ENCODE measurements at regions not wholly inside any gene's neighbourhood (a gene's known extent, or its start where the extent isn't known, plus 50 kb on each side); places are given as distances from the start of the nearest gene placed in this dataset.

- H3K9ac ChIP-seq (ENCODE audit: low read length): no peak overlapping the region
- no peak for TF ChIP-seq CTCF (IDR thresholded peaks at IDR 0.05; ENCODE audit: low read length)
- TF ChIP-seq EZH2phosphoT487 (IDR thresholded peaks at IDR 0.05; ENCODE audit: low read length): no peak
- no peak for TF ChIP-seq EZH2 (optimal IDR thresholded peaks at IDR 0.05; ENCODE audit: low read depth, low read length)
- no peak overlapping the region for H3K4me3 ChIP-seq (ENCODE audit: low read length)
- H4K20me1 ChIP-seq (ENCODE audit: insufficient read depth, low read length): no peaks in the 10 kb centered on the region
- no peaks in the 10 kb centered on the region for H3K27me3 ChIP-seq (replicated peaks; ENCODE audit: insufficient read depth, low read length)
- H3K4me2 ChIP-seq (ENCODE audit: low read depth, low read length): no peak overlapping the region
- no peaks in the 10 kb centered on the region for H3K9me3 ChIP-seq (replicated peaks; ENCODE audit: insufficient read depth, low read length)
- no peak for DNase-seq
- no peaks in the 10 kb centered on the region for H3F3A ChIP-seq (ENCODE audit: insufficient read depth, low read length)
- H2AFZ ChIP-seq (ENCODE audit: low read length): no peak overlapping the region
- no peaks in the 10 kb centered on the region for H3K9me2 ChIP-seq (replicated peaks; ENCODE audit: insufficient read depth, low read length)
- no peak overlapping the region for H3K27ac ChIP-seq (ENCODE audit: low read length)
- H3K4me1 ChIP-seq (ENCODE audit: low read length): no peaks in the 10 kb centered on the region
- no peaks in the 10 kb centered on the region for H3K36me3 ChIP-seq (replicated peaks; ENCODE audit: insufficient read depth, low read length)
- no peaks in the 10 kb centered on the region for H3K79me2 ChIP-seq (ENCODE audit: low read length)
Measured at GRCh38 chr9:16171911-16172310, 619.1 kb downstream of the CCDC171 start.

- Histone ChIP-seq H2AFZ (ENCODE audit: low read length) (no peak overlapping the region), H3K27ac (ENCODE audit: low read length) (no peak overlapping the region), H3K4me3 (ENCODE audit: low read length) (no peak overlapping the region), H3F3A (ENCODE audit: insufficient read depth, low read length) (no peaks in the 10 kb centered on the region), H3K27me3 (replicated peaks; ENCODE audit: insufficient read depth, low read length) (no peaks in the 10 kb centered on the region), H3K36me3 (replicated peaks; ENCODE audit: insufficient read depth, low read length) (no peaks in the 10 kb centered on the region), H3K9ac (ENCODE audit: low read length) (no peak overlapping the region), H3K4me1 (ENCODE audit: low read length) (no peaks in the 10 kb centered on the region), H4K20me1 (ENCODE audit: insufficient read depth, low read length) (no peaks in the 10 kb centered on the region), H3K9me2 (replicated peaks; ENCODE audit: insufficient read depth, low read length) (no peaks in the 10 kb centered on the region), H3K9me3 (replicated peaks; ENCODE audit: insufficient read depth, low read length) (no peaks in the 10 kb centered on the region), H3K79me2 (ENCODE audit: low read length) (no peaks in the 10 kb centered on the region), H3K4me2 (ENCODE audit: low read depth, low read length) (no peak overlapping the region)
- no peak for DNase-seq
- TF ChIP-seq EZH2 (optimal IDR thresholded peaks at IDR 0.05; ENCODE audit: low read depth, low read length) (no peak), EZH2phosphoT487 (IDR thresholded peaks at IDR 0.05; ENCODE audit: low read length) (no peak), CTCF (IDR thresholded peaks at IDR 0.05; ENCODE audit: low read length) (no peak)
Measured at GRCh38 chr9:16172796-16173195, 620.0 kb downstream of the CCDC171 start.

- no peak overlapping the region for H2AFZ ChIP-seq (ENCODE audit: low read length)
Measured at GRCh38 chr9:16174915-16175314, 622.1 kb downstream of the CCDC171 start.

More at GRCh38 chr9:16174915-16175314, 622.1 kb downstream of the CCDC171 start:
- H3F3A ChIP-seq (ENCODE audit: insufficient read depth, low read length): peaks cover 3% of the 10 kb centered on the region; the same call in 1 of the 2 replicates
- no peak overlapping the region for H3K27ac ChIP-seq (ENCODE audit: low read length)
- no peak overlapping the region for H3K4me3 ChIP-seq (ENCODE audit: low read length)
- TF ChIP-seq EZH2 (optimal IDR thresholded peaks at IDR 0.05; ENCODE audit: low read depth, low read length): no peak
- no peak for TF ChIP-seq EZH2phosphoT487 (IDR thresholded peaks at IDR 0.05; ENCODE audit: low read length)
- no peak for TF ChIP-seq CTCF (IDR thresholded peaks at IDR 0.05; ENCODE audit: low read length)
- no peaks in the 10 kb centered on the region for H3K27me3 ChIP-seq (replicated peaks; ENCODE audit: insufficient read depth, low read length)
- no peaks in the 10 kb centered on the region for H4K20me1 ChIP-seq (ENCODE audit: insufficient read depth, low read length)
- no peaks in the 10 kb centered on the region; the same call in 1 of the 2 replicates for H3K4me1 ChIP-seq (ENCODE audit: low read length)
- H3K4me2 ChIP-seq (ENCODE audit: low read depth, low read length): no peak overlapping the region
- no peaks in the 10 kb centered on the region for H3K9me2 ChIP-seq (replicated peaks; ENCODE audit: insufficient read depth, low read length)
- DNase-seq: no peak
- H3K9ac ChIP-seq (ENCODE audit: low read length): no peak overlapping the region
- no peaks in the 10 kb centered on the region for H3K9me3 ChIP-seq (replicated peaks; ENCODE audit: insufficient read depth, low read length)
- H3K36me3 ChIP-seq (replicated peaks; ENCODE audit: insufficient read depth, low read length): no peaks in the 10 kb centered on the region
- no peaks in the 10 kb centered on the region for H3K79me2 ChIP-seq (ENCODE audit: low read length)

Data from MM.1S (cell line).